AG09319 (cell line): ENCODE measurements at regions not wholly inside any gene's neighbourhood (a gene's known extent, or its start where the extent isn't known, plus 50 kb on each side); places are given as distances from the start of the nearest gene placed in this dataset.
"Not testable (repeated sequence)": the region's sequence is repeated elsewhere in the genome, so short reads cannot be mapped to it uniquely, and the experiment has no call there.

ENCODE experiments used
- DNase-seq: peaks from one replicate; pipeline ENCODE4 v3.0.0-alpha.2; 2010; ENCODE audit warnings: low read depth; ENCODE audit errors: extremely low read depth
- CTCF ChIP-seq: IDR thresholded peaks from 2 replicates; pipeline ENCODE4 v1.5.1; 2011; ENCODE audit warnings: low read depth, mild to moderate bottlenecking, inconsistent platforms, low read length, moderate library complexity

GRCh38 chr2:77838441-77838840, 316.3 kb upstream of the LRRTM4 start:
- DNase-seq: no peak
- TF ChIP-seq CTCF: no peak

DNA sequence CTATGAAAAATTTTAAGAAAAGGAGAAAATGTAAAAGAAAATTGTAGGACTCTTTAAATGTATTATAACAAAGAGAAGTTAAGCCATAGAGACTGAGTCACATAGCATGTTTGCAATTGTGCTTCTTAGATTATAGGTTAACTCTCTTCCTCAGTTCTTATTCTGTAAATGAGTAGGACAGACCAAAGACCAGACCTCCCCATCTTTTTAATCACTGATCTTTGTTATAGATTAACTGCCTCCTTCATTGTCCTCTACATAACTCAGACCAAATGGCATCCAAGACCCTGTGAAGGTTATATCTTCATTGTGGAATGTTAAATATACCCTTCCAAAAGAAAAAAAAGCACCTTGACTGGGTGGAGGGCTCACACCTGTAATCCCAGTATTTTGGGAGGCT, 316.9 kb upstream of the LRRTM4 start:
- no peak for DNase-seq
- no peak for TF ChIP-seq CTCF

GRCh38 chr2:77862120-77862519, 339.9 kb upstream of the LRRTM4 start:
- TF ChIP-seq CTCF: no peak
- DNase-seq: no peak

GRCh38 chr2:77864426-77864825, 342.2 kb upstream of the LRRTM4 start:
- no peak for TF ChIP-seq CTCF
- no peak for DNase-seq

DNA sequence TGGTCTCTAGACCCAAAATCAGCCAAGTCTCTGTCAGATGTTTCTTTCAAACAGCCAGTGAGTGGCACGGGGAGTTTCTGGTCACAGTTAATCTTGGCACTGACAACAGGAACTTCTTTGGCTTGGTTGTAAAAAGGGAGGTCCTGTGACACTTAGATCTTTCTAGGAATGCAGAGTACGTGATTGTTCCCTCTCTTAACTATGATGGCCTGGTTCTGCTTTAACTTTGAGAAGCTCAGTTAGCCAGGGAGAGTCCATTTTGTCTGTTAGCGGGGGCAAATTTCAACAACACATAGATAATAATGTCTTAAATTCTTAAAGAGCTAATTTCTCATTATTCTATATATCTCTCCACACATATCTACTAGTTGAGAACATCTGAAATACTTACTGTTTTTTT, 344.5 kb upstream of the LRRTM4 start:
- TF ChIP-seq CTCF: no peak

DNA sequence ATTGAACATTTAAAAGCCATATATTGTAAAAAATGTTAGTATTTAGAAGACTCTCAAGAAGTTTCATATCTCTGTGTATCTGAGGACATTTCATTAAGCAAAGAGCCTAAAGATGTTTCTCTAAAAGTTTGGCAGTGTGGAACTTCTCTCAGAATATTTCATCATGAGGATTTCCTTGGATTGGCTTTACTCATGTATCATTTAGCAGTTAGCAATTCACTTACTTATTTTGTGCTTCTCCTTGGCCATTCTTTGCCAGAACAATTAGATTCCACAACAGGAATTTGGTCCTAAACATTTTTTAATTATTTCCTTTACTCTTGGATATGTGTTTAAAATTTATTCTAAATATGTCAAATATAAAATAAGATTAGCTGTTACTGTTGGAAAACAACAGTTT, 345.0 kb upstream of the LRRTM4 start:
- DNase-seq: no peak
- TF ChIP-seq CTCF: no peak

More for the DNA sequence above, 344.5 kb upstream of the LRRTM4 start:
- DNase-seq: no peak

DNA sequence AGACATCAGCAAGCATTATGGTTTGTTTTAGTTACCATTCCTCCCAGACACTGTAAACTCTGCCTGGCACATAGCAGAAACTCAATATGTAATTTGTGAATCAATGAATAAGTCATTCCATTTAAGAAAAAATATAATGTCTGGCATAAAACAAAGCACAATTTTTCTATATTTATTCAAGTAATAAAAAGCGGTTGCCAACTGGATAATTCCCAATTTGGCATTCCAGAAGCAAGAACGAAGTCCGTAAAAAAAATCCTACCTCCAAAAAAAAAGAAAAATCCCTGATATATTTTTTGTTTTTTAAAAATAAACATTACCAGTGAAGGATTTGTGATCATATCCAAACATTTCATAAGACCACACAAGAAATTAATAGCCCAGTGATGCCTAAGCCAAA, 351.3 kb upstream of the LRRTM4 start:
- DNase-seq: no peak
- TF ChIP-seq CTCF: no peak

DNA sequence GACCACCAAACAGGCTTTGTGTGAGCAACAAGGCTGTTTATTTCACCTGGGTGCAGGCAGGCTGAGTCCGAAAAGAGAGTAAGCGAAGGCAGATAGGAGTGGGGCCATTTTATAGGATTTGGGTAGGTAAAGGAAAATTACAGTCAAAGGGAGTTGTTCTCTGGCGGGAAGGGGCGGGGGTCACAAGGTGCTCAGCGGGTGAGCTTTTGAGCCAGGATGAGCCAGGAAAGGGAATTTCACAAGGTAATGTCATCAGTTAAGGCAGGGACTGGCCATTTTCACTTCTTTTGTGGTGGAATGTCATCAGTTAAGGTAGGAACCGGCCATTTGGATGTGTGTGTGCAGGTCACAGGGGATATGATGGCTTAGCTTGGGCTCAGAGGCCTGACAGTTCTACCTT, 378.0 kb upstream of the LRRTM4 start:
- not testable (repeated sequence) for DNase-seq
